ENCODE measurements at regions not wholly inside any gene's neighbourhood (a gene's known extent, or its start where the extent isn't known, plus 50 kb on each side); places are given as distances from the start of the nearest gene placed in this dataset.

- Histone ChIP-seq H3K36me3 (no peaks in the 10 kb centered on the region), H3K27me3 (replicated peaks) (no peaks in the 10 kb centered on the region), H3K27ac (no peak overlapping the region), H3K4me3 (no peak overlapping the region), H3K9me3 (replicated peaks) (no peaks in the 10 kb centered on the region), H3K4me1 (replicated peaks) (peaks cover 20% of the 10 kb centered on the region)
- no peak for DNase-seq (ENCODE audit: low read depth in 1 of 2, low spot score in 2 of 2)
Observed at GRCh38 chr5:73292816-73293459, 119.9 kb downstream of the TMEM174 start.

GRCh38 chr5:73291873-73292272 is 118.9 kb downstream of the TMEM174 start:
- H3K27me3 ChIP-seq (replicated peaks) = no peaks in the 10 kb centered on the region
- peaks cover 16% of the 10 kb centered on the region for H3K4me1 ChIP-seq (replicated peaks)
- no peaks in the 10 kb centered on the region for H3K9me3 ChIP-seq (replicated peaks)
- H3K36me3 ChIP-seq = no peaks in the 10 kb centered on the region
- no peak for DNase-seq (ENCODE audit: low read depth in 1 of 2, low spot score in 2 of 2)
- H3K27ac ChIP-seq = no peak overlapping the region
- H3K4me3 ChIP-seq = no peak overlapping the region

GRCh38 chr5:73290242-73290641 is 117.2 kb downstream of the TMEM174 start:
- H3K36me3 ChIP-seq = no peaks in the 10 kb centered on the region
- H3K4me3 ChIP-seq = no peak overlapping the region
- peaks cover 3% of the 10 kb centered on the region for H3K4me1 ChIP-seq (replicated peaks)
- DNase-seq (ENCODE audit: low read depth in 1 of 2, low spot score in 2 of 2) = no peak
- no peaks in the 10 kb centered on the region for H3K9me3 ChIP-seq (replicated peaks)
- H3K27me3 ChIP-seq (replicated peaks) = no peaks in the 10 kb centered on the region
- no peak overlapping the region for H3K27ac ChIP-seq

- Histone ChIP-seq H3K36me3 (no peaks in the 10 kb centered on the region), H3K4me1 (replicated peaks) (no peaks in the 10 kb centered on the region), H3K9me3 (replicated peaks) (no peaks in the 10 kb centered on the region), H3K4me3 (no peak overlapping the region), H3K27ac (no peak overlapping the region), H3K27me3 (replicated peaks) (no peaks in the 10 kb centered on the region)
- no peak for DNase-seq (ENCODE audit: low read depth in 1 of 2, low spot score in 2 of 2)
Observed at GRCh38 chr5:73288803-73289720, 116.1 kb downstream of the TMEM174 start.

- Histone ChIP-seq H3K4me1 (replicated peaks) (peaks cover under 1% of the 10 kb centered on the region; the same call in 1 of the 2 replicates), H3K36me3 (no peaks in the 10 kb centered on the region), H3K27ac (no peak overlapping the region), H3K9me3 (replicated peaks) (no peaks in the 10 kb centered on the region; the same call in 1 of the 2 replicates), H3K4me3 (no peak overlapping the region), H3K27me3 (replicated peaks) (no peaks in the 10 kb centered on the region)
- DNase-seq (ENCODE audit: low read depth in 1 of 2, low spot score in 2 of 2) = no peak
Observed at GRCh38 chr5:73286896-73287295, 113.9 kb downstream of the TMEM174 start.

GRCh38 chr5:73284985-73285384 is 112.0 kb downstream of the TMEM174 start:
- no peaks in the 10 kb centered on the region for H3K36me3 ChIP-seq
- no peak overlapping the region for H3K4me3 ChIP-seq
- H3K27me3 ChIP-seq (replicated peaks) = no peaks in the 10 kb centered on the region
- no peak for DNase-seq (ENCODE audit: low read depth in 1 of 2, low spot score in 2 of 2)
- peaks cover 12% of the 10 kb centered on the region for H3K4me1 ChIP-seq (replicated peaks)
- no peak overlapping the region for H3K27ac ChIP-seq
- H3K9me3 ChIP-seq (replicated peaks) = no peaks in the 10 kb centered on the region; the same call in 1 of the 2 replicates

- no peak for DNase-seq (ENCODE audit: low read depth in 1 of 2, low spot score in 2 of 2)
- no peaks in the 10 kb centered on the region; the same call in 1 of the 2 replicates for H3K9me3 ChIP-seq (replicated peaks)
- no peak overlapping the region for H3K27ac ChIP-seq
- H3K27me3 ChIP-seq (replicated peaks) = no peaks in the 10 kb centered on the region
- H3K36me3 ChIP-seq = no peaks in the 10 kb centered on the region
- peaks cover 12% of the 10 kb centered on the region for H3K4me1 ChIP-seq (replicated peaks)
- no peak overlapping the region for H3K4me3 ChIP-seq
Observed at GRCh38 chr5:73284220-73284795, 111.3 kb downstream of the TMEM174 start.

GRCh38 chr5:73282923-73283322 is 109.9 kb downstream of the TMEM174 start:
- Histone ChIP-seq H3K4me1 (replicated peaks) (peaks cover 12% of the 10 kb centered on the region), H3K36me3 (no peaks in the 10 kb centered on the region), H3K27me3 (replicated peaks) (no peaks in the 10 kb centered on the region), H3K4me3 (no peak overlapping the region), H3K27ac (no peak overlapping the region), H3K9me3 (replicated peaks) (no peaks in the 10 kb centered on the region; the same call in 1 of the 2 replicates)
- no peak for DNase-seq (ENCODE audit: low read depth in 1 of 2, low spot score in 2 of 2)

- H3K27me3 ChIP-seq (replicated peaks) = no peaks in the 10 kb centered on the region
- H3K4me3 ChIP-seq = no peak overlapping the region
- H3K27ac ChIP-seq = no peak overlapping the region
- H3K4me1 ChIP-seq (replicated peaks) = peaks cover 12% of the 10 kb centered on the region
- H3K9me3 ChIP-seq (replicated peaks) = no peaks in the 10 kb centered on the region; the same call in 1 of the 2 replicates
- no peak for DNase-seq (ENCODE audit: low read depth in 1 of 2, low spot score in 2 of 2)
- H3K36me3 ChIP-seq = no peaks in the 10 kb centered on the region
Observed at GRCh38 chr5:73282383-73282782, 109.4 kb downstream of the TMEM174 start.

- Histone ChIP-seq H3K9me3 (replicated peaks) (no peaks in the 10 kb centered on the region; the same call in 1 of the 2 replicates), H3K27ac (no peak overlapping the region), H3K4me1 (replicated peaks) (peaks cover 12% of the 10 kb centered on the region), H3K27me3 (replicated peaks) (no peaks in the 10 kb centered on the region), H3K4me3 (no peak overlapping the region), H3K36me3 (no peaks in the 10 kb centered on the region)
- DNase-seq (ENCODE audit: low read depth in 1 of 2, low spot score in 2 of 2) = peak; percentile 46 to 60
Observed at GRCh38 chr5:73280821-73281746, 108.1 kb downstream of the TMEM174 start.

- Histone ChIP-seq H3K4me3 (no peak overlapping the region), H3K9me3 (replicated peaks) (no peaks in the 10 kb centered on the region; the same call in 1 of the 2 replicates), H3K36me3 (no peaks in the 10 kb centered on the region), H3K27ac (no peak overlapping the region), H3K4me1 (replicated peaks) (peaks cover 12% of the 10 kb centered on the region), H3K27me3 (replicated peaks) (no peaks in the 10 kb centered on the region)
- DNase-seq (ENCODE audit: low read depth in 1 of 2, low spot score in 2 of 2) = no peak
Observed at GRCh38 chr5:73280386-73280785, 107.4 kb downstream of the TMEM174 start.

- Histone ChIP-seq H3K27me3 (replicated peaks) (no peaks in the 10 kb centered on the region), H3K9me3 (replicated peaks) (no peaks in the 10 kb centered on the region; the same call in 1 of the 2 replicates), H3K36me3 (no peaks in the 10 kb centered on the region), H3K4me3 (no peak overlapping the region), H3K4me1 (replicated peaks) (peaks cover 16% of the 10 kb centered on the region), H3K27ac (no peak overlapping the region)
- DNase-seq (ENCODE audit: low read depth in 1 of 2, low spot score in 2 of 2) = no peak
Observed at GRCh38 chr5:73279805-73280204, 106.8 kb downstream of the TMEM174 start.

- DNase-seq (ENCODE audit: low read depth in 1 of 2, low spot score in 2 of 2) = no peak
- no peaks in the 10 kb centered on the region; the same call in 1 of the 2 replicates for H3K9me3 ChIP-seq (replicated peaks)
- no peaks in the 10 kb centered on the region for H3K27me3 ChIP-seq (replicated peaks)
- H3K4me3 ChIP-seq = no peak overlapping the region
- peaks cover 21% of the 10 kb centered on the region for H3K4me1 ChIP-seq (replicated peaks)
- no peaks in the 10 kb centered on the region for H3K36me3 ChIP-seq
- no peak overlapping the region for H3K27ac ChIP-seq
Observed at GRCh38 chr5:73278693-73279092, 105.7 kb downstream of the TMEM174 start.

Data from SJSA1 (cell line).